ENCODE measurements at regions not wholly inside any gene's neighbourhood (a gene's known extent, or its start where the extent isn't known, plus 50 kb on each side); places are given as distances from the start of the nearest gene placed in this dataset.

DNA sequence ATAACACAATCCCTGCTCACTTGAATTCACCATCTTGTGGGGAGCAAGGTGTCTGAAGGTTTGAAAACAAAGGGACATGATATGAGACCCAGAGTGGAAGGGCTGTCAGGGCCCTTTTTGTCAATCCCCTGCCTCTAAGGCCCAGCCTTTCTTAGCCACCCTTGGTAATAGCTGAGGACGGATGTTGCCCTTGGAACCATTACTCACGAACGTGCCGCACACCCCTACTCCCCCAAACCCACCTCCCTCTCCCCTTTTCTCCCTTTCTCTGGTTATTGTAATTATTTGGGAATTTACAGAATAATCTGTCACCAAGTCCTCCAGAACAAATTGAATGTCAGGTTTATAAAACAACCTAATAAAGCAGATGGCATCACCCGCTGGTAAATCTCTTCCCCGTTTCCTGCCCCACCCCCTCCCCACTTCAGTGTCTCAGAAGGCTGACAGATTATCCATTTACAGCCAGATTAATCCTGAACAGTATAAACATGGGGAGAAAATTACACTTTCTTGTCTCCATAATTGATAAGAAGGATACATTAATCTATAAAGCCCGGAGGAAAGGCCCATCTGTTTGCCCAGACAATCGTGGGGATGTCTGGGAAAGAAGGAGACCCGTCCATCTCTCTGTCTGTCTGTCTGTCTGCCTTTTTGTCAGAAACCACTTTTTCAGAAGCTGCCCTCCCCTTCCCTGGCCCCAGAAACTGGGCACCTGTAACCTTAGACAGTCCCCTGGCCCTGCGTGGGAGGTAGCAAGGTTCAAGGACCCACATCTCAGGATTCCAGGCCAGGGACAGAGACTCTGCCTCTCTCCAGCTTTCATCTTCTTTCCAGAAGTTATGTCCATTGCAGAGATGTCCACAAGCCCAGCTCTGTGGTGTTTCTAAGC, 60.6 kb upstream of the CD34 start:
- ATAC-seq: no peak
- TF ChIP-seq OSR1 (CRISPR knock-in tag; IDR thresholded peaks at IDR 0.05): no peak
- TF ChIP-seq, protein P1, sequence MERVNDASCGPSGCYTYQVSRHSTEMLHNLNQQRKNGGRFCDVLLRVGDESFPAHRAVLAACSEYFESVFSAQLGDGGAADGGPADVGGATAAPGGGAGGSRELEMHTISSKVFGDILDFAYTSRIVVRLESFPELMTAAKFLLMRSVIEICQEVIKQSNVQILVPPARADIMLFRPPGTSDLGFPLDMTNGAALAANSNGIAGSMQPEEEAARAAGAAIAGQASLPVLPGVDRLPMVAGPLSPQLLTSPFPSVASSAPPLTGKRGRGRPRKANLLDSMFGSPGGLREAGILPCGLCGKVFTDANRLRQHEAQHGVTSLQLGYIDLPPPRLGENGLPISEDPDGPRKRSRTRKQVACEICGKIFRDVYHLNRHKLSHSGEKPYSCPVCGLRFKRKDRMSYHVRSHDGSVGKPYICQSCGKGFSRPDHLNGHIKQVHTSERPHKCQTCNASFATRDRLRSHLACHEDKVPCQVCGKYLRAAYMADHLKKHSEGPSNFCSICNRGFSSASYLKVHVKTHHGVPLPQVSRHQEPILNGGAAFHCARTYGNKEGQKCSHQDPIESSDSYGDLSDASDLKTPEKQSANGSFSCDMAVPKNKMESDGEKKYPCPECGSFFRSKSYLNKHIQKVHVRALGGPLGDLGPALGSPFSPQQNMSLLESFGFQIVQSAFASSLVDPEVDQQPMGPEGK (CRISPR knock-in tag; IDR thresholded peaks at IDR 0.05; ENCODE audit: borderline replicate concordance): no peak
- TF ChIP-seq ZC3H10 (CRISPR knock-in tag; IDR thresholded peaks at IDR 0.05): no peak
- no peak for TF ChIP-seq ARNTL (CRISPR knock-in tag; IDR thresholded peaks at IDR 0.05; ENCODE audit: borderline replicate concordance, low read depth)
- no peak for TF ChIP-seq SNAI2 (CRISPR knock-in tag; IDR thresholded peaks at IDR 0.05)
- TF ChIP-seq TOX (CRISPR knock-in tag; IDR thresholded peaks at IDR 0.05; ENCODE audit: borderline replicate concordance): no peak
- no peak for TF ChIP-seq GLIS3 (CRISPR knock-in tag; IDR thresholded peaks at IDR 0.05)
- TF ChIP-seq ZNF565 (CRISPR knock-in tag; conservative IDR thresholded peaks at IDR 0.05; ENCODE audit: low read depth): no peak
- no peak for TF ChIP-seq ZNF70 (CRISPR knock-in tag; IDR thresholded peaks at IDR 0.05)
- no peak for TF ChIP-seq TCF4 (CRISPR knock-in tag; IDR thresholded peaks at IDR 0.05; ENCODE audit: borderline replicate concordance)
- TF ChIP-seq ZFP30 (CRISPR knock-in tag; IDR thresholded peaks at IDR 0.05): no peak
- no peak for TF ChIP-seq RARB (CRISPR knock-in tag; IDR thresholded peaks at IDR 0.05)
- TF ChIP-seq ZFP3 (CRISPR knock-in tag; IDR thresholded peaks at IDR 0.05): no peak
- TF ChIP-seq, protein P2, sequence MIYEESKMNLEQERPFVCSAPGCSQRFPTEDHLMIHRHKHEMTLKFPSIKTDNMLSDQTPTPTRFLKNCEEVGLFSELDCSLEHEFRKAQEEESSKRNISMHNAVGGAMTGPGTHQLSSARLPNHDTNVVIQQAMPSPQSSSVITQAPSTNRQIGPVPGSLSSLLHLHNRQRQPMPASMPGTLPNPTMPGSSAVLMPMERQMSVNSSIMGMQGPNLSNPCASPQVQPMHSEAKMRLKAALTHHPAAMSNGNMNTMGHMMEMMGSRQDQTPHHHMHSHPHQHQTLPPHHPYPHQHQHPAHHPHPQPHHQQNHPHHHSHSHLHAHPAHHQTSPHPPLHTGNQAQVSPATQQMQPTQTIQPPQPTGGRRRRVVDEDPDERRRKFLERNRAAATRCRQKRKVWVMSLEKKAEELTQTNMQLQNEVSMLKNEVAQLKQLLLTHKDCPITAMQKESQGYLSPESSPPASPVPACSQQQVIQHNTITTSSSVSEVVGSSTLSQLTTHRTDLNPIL (CRISPR knock-in tag; IDR thresholded peaks at IDR 0.05; ENCODE audit: low read depth): no peak
- no peak for TF ChIP-seq BACH2 (CRISPR knock-in tag; IDR thresholded peaks at IDR 0.05; ENCODE audit: borderline replicate concordance)

DNA sequence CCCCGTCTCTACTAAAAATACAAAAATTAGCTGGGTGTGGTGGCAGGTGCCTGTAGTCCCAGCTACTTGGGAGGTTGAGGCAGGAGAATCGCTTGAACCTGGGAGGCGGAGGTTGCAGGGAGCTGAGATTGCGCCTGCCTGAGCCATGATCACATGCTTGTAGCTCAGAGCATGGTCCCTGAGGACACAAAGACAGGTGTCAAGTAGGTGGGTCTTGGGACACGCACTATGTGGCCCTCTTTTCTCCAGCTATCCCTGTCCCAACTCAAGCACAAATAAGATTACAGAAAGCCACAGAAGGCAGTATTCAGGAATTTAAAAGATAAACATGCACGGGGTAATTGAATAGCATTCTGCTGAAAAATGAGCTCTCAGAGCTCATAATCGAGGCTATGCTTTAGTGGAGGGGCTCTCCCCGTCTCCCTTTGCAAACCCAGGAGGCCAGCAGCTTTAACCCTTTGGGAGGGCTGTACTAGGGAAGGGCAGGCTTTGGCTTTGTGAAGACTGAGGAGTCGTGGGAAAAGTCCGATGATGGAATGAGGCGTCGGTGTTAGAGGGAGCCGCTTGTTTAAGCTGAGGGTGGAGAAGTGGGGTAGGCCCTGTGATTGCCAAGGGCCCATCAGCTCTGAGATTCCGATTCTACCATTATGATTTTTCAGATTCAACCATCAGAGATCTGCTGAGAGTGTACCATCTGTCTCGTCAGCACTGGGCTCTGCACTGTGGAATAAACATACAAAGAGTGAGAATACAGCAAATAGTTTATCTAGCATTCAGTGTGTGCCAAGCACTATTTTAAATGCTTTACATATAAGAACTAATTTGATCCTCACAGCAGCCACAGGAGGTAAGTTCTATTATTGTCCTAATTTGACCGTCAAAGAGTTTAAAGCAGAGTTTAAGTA, 59.7 kb upstream of the CD34 start:
- peak; percentile 47 for ATAC-seq
- TF ChIP-seq ZNF70 (CRISPR knock-in tag; IDR thresholded peaks at IDR 0.05): no peak
- TF ChIP-seq SNAI2 (CRISPR knock-in tag; IDR thresholded peaks at IDR 0.05): no peak
- no peak for TF ChIP-seq ARNTL (CRISPR knock-in tag; IDR thresholded peaks at IDR 0.05; ENCODE audit: borderline replicate concordance, low read depth)
- no peak for TF ChIP-seq ZNF565 (CRISPR knock-in tag; conservative IDR thresholded peaks at IDR 0.05; ENCODE audit: low read depth)
- TF ChIP-seq ZNF8 (CRISPR knock-in tag; IDR thresholded peaks at IDR 0.05): no peak
- TF ChIP-seq OSR1 (CRISPR knock-in tag; IDR thresholded peaks at IDR 0.05): no peak
- no peak for TF ChIP-seq BACH2 (CRISPR knock-in tag; IDR thresholded peaks at IDR 0.05; ENCODE audit: borderline replicate concordance)
- TF ChIP-seq GLIS3 (CRISPR knock-in tag; IDR thresholded peaks at IDR 0.05): no peak
- TF ChIP-seq ZFP3 (CRISPR knock-in tag; IDR thresholded peaks at IDR 0.05): no peak
- no peak for TF ChIP-seq ZC3H10 (CRISPR knock-in tag; IDR thresholded peaks at IDR 0.05)
- no peak for TF ChIP-seq TOX (CRISPR knock-in tag; IDR thresholded peaks at IDR 0.05; ENCODE audit: borderline replicate concordance)
- TF ChIP-seq, protein P3, sequence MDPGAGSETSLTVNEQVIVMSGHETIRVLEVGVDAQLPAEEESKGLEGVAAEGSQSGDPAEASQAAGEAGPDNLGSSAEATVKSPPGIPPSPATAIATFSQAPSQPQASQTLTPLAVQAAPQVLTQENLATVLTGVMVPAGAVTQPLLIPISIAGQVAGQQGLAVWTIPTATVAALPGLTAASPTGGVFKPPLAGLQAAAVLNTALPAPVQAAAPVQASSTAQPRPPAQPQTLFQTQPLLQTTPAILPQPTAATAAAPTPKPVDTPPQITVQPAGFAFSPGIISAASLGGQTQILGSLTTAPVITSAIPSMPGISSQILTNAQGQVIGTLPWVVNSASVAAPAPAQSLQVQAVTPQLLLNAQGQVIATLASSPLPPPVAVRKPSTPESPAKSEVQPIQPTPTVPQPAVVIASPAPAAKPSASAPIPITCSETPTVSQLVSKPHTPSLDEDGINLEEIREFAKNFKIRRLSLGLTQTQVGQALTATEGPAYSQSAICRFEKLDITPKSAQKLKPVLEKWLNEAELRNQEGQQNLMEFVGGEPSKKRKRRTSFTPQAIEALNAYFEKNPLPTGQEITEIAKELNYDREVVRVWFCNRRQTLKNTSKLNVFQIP (CRISPR knock-in tag; IDR thresholded peaks at IDR 0.05; ENCODE audit: borderline replicate concordance, low read depth): no peak
- TF ChIP-seq, protein P4, sequence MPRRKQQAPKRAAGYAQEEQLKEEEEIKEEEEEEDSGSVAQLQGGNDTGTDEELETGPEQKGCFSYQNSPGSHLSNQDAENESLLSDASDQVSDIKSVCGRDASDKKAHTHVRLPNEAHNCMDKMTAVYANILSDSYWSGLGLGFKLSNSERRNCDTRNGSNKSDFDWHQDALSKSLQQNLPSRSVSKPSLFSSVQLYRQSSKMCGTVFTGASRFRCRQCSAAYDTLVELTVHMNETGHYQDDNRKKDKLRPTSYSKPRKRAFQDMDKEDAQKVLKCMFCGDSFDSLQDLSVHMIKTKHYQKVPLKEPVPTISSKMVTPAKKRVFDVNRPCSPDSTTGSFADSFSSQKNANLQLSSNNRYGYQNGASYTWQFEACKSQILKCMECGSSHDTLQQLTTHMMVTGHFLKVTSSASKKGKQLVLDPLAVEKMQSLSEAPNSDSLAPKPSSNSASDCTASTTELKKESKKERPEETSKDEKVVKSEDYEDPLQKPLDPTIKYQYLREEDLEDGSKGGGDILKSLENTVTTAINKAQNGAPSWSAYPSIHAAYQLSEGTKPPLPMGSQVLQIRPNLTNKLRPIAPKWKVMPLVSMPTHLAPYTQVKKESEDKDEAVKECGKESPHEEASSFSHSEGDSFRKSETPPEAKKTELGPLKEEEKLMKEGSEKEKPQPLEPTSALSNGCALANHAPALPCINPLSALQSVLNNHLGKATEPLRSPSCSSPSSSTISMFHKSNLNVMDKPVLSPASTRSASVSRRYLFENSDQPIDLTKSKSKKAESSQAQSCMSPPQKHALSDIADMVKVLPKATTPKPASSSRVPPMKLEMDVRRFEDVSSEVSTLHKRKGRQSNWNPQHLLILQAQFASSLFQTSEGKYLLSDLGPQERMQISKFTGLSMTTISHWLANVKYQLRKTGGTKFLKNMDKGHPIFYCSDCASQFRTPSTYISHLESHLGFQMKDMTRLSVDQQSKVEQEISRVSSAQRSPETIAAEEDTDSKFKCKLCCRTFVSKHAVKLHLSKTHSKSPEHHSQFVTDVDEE (CRISPR knock-in tag; IDR thresholded peaks at IDR 0.05): no peak

DNA sequence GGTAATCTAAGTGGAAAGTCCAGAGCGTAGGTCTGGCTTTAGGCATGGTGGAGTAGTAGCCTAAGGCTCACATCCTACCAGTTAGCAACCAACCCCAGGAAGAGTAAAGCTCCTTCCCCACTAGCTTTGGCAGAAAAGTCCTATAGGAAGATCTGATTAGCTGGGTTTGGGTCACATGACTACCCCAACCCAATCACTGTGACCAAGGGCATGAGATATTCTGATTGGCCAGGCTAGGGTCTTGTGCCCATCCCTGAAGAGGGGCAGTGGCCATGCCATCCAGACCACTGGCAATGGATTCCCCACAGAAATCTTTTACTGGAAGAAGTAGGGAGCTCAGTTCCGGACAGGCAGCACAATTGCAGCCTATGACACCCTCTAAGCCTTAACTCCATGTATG, 58.6 kb upstream of the CD34 start:
- TF ChIP-seq ISL1 (CRISPR knock-in tag; IDR thresholded peaks at IDR 0.05): no peak
- TF ChIP-seq SNAI2 (CRISPR knock-in tag; IDR thresholded peaks at IDR 0.05): no peak
- TF ChIP-seq OSR1 (CRISPR knock-in tag; IDR thresholded peaks at IDR 0.05): no peak
- TF ChIP-seq, protein P1 (CRISPR knock-in tag; IDR thresholded peaks at IDR 0.05; ENCODE audit: borderline replicate concordance): no peak
- no peak for TF ChIP-seq CSDC2 (CRISPR knock-in tag; IDR thresholded peaks at IDR 0.05)
- no peak for TF ChIP-seq TOX (CRISPR knock-in tag; IDR thresholded peaks at IDR 0.05; ENCODE audit: borderline replicate concordance)
- TF ChIP-seq ZNF8 (CRISPR knock-in tag; IDR thresholded peaks at IDR 0.05): no peak
- TF ChIP-seq ARNTL (CRISPR knock-in tag; IDR thresholded peaks at IDR 0.05; ENCODE audit: borderline replicate concordance, low read depth): no peak
- TF ChIP-seq, protein P3 (CRISPR knock-in tag; IDR thresholded peaks at IDR 0.05; ENCODE audit: borderline replicate concordance, low read depth): no peak
- TF ChIP-seq ZC3H10 (CRISPR knock-in tag; IDR thresholded peaks at IDR 0.05): no peak
- no peak for TF ChIP-seq ZNF70 (CRISPR knock-in tag; IDR thresholded peaks at IDR 0.05)
- no peak for TF ChIP-seq TCF4 (CRISPR knock-in tag; IDR thresholded peaks at IDR 0.05; ENCODE audit: borderline replicate concordance)
- no peak for TF ChIP-seq PPARA (CRISPR knock-in tag; IDR thresholded peaks at IDR 0.05; ENCODE audit: borderline replicate concordance)
- no peak for TF ChIP-seq RARB (CRISPR knock-in tag; IDR thresholded peaks at IDR 0.05)
- no peak for TF ChIP-seq ZNF565 (CRISPR knock-in tag; conservative IDR thresholded peaks at IDR 0.05; ENCODE audit: low read depth)
- no peak for TF ChIP-seq ZFP30 (CRISPR knock-in tag; IDR thresholded peaks at IDR 0.05)
- no peak for ATAC-seq

Measured in SK-N-SH treated with all-trans-retinoic acid at 6 μM for 48 hours (cell line).